Ovary (tissue), 3 donors: ENCODE measurements at regions not wholly inside any gene's neighbourhood (a gene's known extent, or its start where the extent isn't known, plus 50 kb on each side); places are given as distances from the start of the nearest gene placed in this dataset.

Experiments
- CTCF ChIP-seq, 3 donors: fragments of 450-650 bp in 2 of 3; fragments of 200-600 bp in 1 of 3; IDR thresholded peaks; one replicate each; pipeline versions ENCODE4 v1.5.1 to v1.8.0; 2016 to 2022; ENCODE audit warnings: antibody characterized with exemption in 3 of 3, mild to moderate bottlenecking in 1 of 3
- EP300 ChIP-seq: sonication (generic); formaldehyde crosslinking; IDR thresholded peaks from one replicate; pipeline ENCODE4 v1.6.1; 2017; ENCODE audit warnings: antibody characterized with exemption
- donor health status: DM: no; HTN: no; CAD: no.

DNA sequence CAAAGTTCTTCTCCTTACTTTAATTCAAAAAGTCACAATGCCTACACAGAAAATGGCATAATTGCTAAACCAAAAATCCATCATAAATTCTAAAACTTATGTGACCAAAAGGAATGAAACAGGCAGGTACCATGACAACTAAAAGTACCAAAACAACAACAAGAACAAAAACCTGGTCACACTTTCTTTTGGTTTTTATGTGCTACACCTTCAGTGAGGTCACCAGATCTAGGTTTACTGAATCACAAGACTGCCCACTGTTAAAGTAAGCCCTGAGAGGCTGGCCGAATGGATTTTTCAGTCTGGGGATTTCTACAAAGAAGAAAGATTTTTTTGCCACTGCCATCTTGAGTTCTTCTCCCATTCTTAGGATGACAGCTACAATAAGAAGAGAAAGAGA lies 583.0 kb upstream of the PKN2 start:
- TF ChIP-seq CTCF (IDR thresholded peaks at IDR 0.05): no peak
- TF ChIP-seq EP300: no peak
